ENCODE measurements at regions not wholly inside any gene's neighbourhood (a gene's known extent, or its start where the extent isn't known, plus 50 kb on each side); places are given as distances from the start of the nearest gene placed in this dataset.

DNA sequence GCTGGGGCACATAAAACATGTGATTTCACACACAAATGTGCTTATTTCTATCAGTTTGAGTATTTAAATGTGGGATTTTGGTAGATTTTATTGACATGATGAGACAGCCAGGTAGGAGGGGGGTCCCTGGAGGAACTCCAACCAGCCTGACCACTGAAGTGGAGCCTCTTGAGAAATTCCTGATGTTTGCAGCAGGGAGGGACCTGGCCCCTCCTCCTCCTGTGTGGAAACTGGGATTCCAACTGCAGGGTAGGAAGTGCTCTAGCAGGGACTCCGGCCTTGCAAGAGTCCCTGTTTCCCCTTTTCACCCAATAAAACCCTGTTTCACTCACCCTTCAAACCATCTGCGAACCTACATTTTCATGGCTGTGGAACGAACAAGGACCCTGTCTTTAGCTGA lies 2224.0 kb upstream of the AGA start (continued):
- no peak for TF ChIP-seq SP1 (IDR thresholded peaks at IDR 0.05; ENCODE audit: low read depth)
- TF ChIP-seq, protein P1, sequence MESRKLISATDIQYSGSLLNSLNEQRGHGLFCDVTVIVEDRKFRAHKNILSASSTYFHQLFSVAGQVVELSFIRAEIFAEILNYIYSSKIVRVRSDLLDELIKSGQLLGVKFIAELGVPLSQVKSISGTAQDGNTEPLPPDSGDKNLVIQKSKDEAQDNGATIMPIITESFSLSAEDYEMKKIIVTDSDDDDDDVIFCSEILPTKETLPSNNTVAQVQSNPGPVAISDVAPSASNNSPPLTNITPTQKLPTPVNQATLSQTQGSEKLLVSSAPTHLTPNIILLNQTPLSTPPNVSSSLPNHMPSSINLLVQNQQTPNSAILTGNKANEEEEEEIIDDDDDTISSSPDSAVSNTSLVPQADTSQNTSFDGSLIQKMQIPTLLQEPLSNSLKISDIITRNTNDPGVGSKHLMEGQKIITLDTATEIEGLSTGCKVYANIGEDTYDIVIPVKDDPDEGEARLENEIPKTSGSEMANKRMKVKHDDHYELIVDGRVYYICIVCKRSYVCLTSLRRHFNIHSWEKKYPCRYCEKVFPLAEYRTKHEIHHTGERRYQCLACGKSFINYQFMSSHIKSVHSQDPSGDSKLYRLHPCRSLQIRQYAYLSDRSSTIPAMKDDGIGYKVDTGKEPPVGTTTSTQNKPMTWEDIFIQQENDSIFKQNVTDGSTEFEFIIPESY (IDR thresholded peaks at IDR 0.05; ENCODE audit: extremely low read depth, insufficient replicate concordance, low read length), result no peak
- TF ChIP-seq ELF1 (IDR thresholded peaks at IDR 0.05; ENCODE audit: borderline replicate concordance, low read depth), result no peak
- TF ChIP-seq ZFX (IDR thresholded peaks at IDR 0.05), result no peak
- no peak for TF ChIP-seq POLR2AphosphoS5 (IDR thresholded peaks at IDR 0.05; ENCODE audit: low read depth, low read length)

DNA sequence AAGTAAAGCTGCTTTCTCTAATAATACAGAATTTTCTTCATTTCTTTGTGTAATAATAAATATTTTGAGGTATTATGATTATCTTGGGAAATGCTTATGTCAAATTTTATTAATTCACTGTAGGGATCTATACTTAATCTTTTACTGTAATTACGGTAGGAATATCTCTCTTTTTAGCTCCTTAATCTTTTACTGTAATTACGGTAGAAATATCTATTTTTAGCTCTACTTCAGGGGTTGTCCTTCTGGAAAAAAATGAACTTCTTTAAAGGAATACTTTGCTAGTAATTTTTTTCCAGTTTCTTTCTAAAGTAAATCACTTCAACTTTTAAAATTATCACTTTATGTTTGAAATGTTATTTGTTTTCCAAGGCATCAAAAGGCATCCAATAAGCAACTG lies 2229.4 kb upstream of the AGA start:
- POLR2A ChIA-PET, result no interaction called here
- CTCF ChIA-PET, result no interaction called here
- Histone ChIP-seq H3K79me2 (ENCODE audit: insufficient read depth, low read length) (no peaks in the 10 kb centered on the region), H4K20me1 (ENCODE audit: insufficient read depth) (no peaks in the 10 kb centered on the region), H3K9ac (ENCODE audit: low read length) (no peak overlapping the region), H3K9me3 (ENCODE audit: control insufficient read depth in 1 of 2, insufficient read depth in 1 of 2, low read depth in 1 of 2, low read length in 2 of 2) (no peaks in the 10 kb centered on the region), H3K4me2 (ENCODE audit: low read length) (no peak overlapping the region), H3K36me3 (ENCODE audit: control insufficient read depth in 1 of 2, insufficient read depth in 2 of 2, low read length in 2 of 2) (no peaks in the 10 kb centered on the region), H3K27me3 (ENCODE audit: insufficient read depth, low read length) (no peaks in the 10 kb centered on the region), H3K4me3 (replicated peaks in 1 of 2; ENCODE audit: low read depth in 1 of 2, low read length in 2 of 2) (no peak overlapping the region), H3K4me1 (ENCODE audit: control insufficient read depth in 1 of 2, insufficient read depth in 2 of 2, low read length in 2 of 2) (no peaks in the 10 kb centered on the region), H2AFZ (ENCODE audit: low read depth, low read length, poor library complexity, severe bottlenecking) (no peak overlapping the region), H3K27ac (ENCODE audit: low read depth, low read length) (no peak overlapping the region), H3K9me2 (ENCODE audit: insufficient read depth) (no peaks in the 10 kb centered on the region)
- DNase-seq (ENCODE audit: low read depth, low spot score) (no peak), ATAC-seq (no peak)
- BruUV-seq (replicated peaks), result no TSS peak
- intact Hi-C loops (cut with micrococcal nuclease), result no loop called here
- RAD21 ChIA-PET (ENCODE audit: low non-redundant PET in 1 of 2, low total read pairs in 2 of 2, uncharacterized antibody in 2 of 2, unreplicated experiment in 2 of 2), result no interaction called here
- TF ChIP-seq SP1 (IDR thresholded peaks at IDR 0.05; ENCODE audit: low read depth) (no peak), FOSL1 (IDR thresholded peaks at IDR 0.05; ENCODE audit: low read depth) (no peak), EGR1 (IDR thresholded peaks at IDR 0.05; ENCODE audit: low read depth) (no peak), ZNF274 (IDR thresholded peaks at IDR 0.05; ENCODE audit: low read depth, low read length) (no peak), ELF1 (IDR thresholded peaks at IDR 0.05; ENCODE audit: borderline replicate concordance, low read depth) (no peak), SIN3A (IDR thresholded peaks at IDR 0.05; ENCODE audit: low read depth) (no peak), ZFX (IDR thresholded peaks at IDR 0.05) (no peak), SRF (IDR thresholded peaks at IDR 0.05; ENCODE audit: low read depth) (no peak), POLR2AphosphoS5 (IDR thresholded peaks at IDR 0.05; ENCODE audit: low read depth, low read length) (no peak), CEBPB (IDR thresholded peaks at IDR 0.05; ENCODE audit: low read depth) (no peak), JUND (IDR thresholded peaks at IDR 0.05) (no peak), EZH2phosphoT487 (IDR thresholded peaks at IDR 0.05; ENCODE audit: borderline replicate concordance) (no peak), TCF7L2 (IDR thresholded peaks at IDR 0.05; ENCODE audit: borderline replicate concordance, extremely low read depth, insufficient read depth, insufficient read length) (no peak), YY1 (IDR thresholded peaks at IDR 0.05; ENCODE audit: extremely low read depth, insufficient replicate concordance, low read depth, low read length) (no peak), RAD21 (IDR thresholded peaks at IDR 0.05; ENCODE audit: low read depth) (no peak), CBX3 (IDR thresholded peaks at IDR 0.05; ENCODE audit: low read depth) (no peak)
- TF ChIP-seq, protein P2, sequence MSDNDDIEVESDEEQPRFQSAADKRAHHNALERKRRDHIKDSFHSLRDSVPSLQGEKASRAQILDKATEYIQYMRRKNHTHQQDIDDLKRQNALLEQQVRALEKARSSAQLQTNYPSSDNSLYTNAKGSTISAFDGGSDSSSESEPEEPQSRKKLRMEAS (IDR thresholded peaks at IDR 0.05), result no peak
- TF ChIP-seq, protein P3, sequence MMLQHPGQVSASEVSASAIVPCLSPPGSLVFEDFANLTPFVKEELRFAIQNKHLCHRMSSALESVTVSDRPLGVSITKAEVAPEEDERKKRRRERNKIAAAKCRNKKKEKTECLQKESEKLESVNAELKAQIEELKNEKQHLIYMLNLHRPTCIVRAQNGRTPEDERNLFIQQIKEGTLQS (IDR thresholded peaks at IDR 0.05), result no peak
- TF ChIP-seq, protein P1 (IDR thresholded peaks at IDR 0.05; ENCODE audit: extremely low read depth, insufficient replicate concordance, low read length), result no peak

Measured in HCT116 (cell line).